ENCODE measurements at regions not wholly inside any gene's neighbourhood (a gene's known extent, or its start where the extent isn't known, plus 50 kb on each side); places are given as distances from the start of the nearest gene placed in this dataset.

GRCh38 chr4:58175024-58175423 is 1064.8 kb upstream of the IGFBP7 start:
- Histone ChIP-seq H3K9ac (replicated peaks; ENCODE audit: extremely low read depth, insufficient read depth, low read length) (no peak overlapping the region), H2AFZ (ENCODE audit: low read depth, low read length) (no peak overlapping the region), H3K9me3 (replicated peaks; ENCODE audit: control insufficient read depth, insufficient read depth, low read length) (no peaks in the 10 kb centered on the region), H3K9me1 (replicated peaks; ENCODE audit: control insufficient read depth, extremely low read depth, insufficient read depth, low read length) (no peaks in the 10 kb centered on the region), H3K36me3 (ENCODE audit: control insufficient read depth in 2 of 2, extremely low read depth in 1 of 2, insufficient read depth in 2 of 2, low read length in 2 of 2) (no peaks in the 10 kb centered on the region), H3K27ac (ENCODE audit: insufficient read depth, low read depth, low read length) (no peak overlapping the region), H3K4me2 (ENCODE audit: insufficient read depth, low read length) (no peak overlapping the region), H3K79me2 (ENCODE audit: control insufficient read depth, insufficient read depth, low read length) (no peaks in the 10 kb centered on the region), H3K27me3 (ENCODE audit: control insufficient read depth in 2 of 2, insufficient read depth in 2 of 2, low read length in 2 of 2) (no peaks in the 10 kb centered on the region), H3K4me1 (ENCODE audit: control insufficient read depth, extremely low read depth, insufficient read depth, low read length) (no peaks in the 10 kb centered on the region), H4K20me1 (replicated peaks; ENCODE audit: control insufficient read depth, extremely low read depth, insufficient read depth, low read length) (no peaks in the 10 kb centered on the region), H3K4me3 (replicated peaks in 1 of 3; ENCODE audit: insufficient read depth in 1 of 3, low read depth in 1 of 3, low read length in 3 of 3) (no peak overlapping the region)
- dilution Hi-C loops (cut with MboI; ENCODE audit: extremely low pct_ligation_motif_present, low sequenced_read_pairs) = no loop called here
- ChIA-PET CTCF (no interaction called here), POLR2A (no interaction called here)
- no TSS peak for BruUV-seq (replicated peaks)
- no peak for TF ChIP-seq GATA2 (IDR thresholded peaks at IDR 0.05; ENCODE audit: insufficient read depth, insufficient read length, low read depth, low read length)
- TF ChIP-seq FOS (IDR thresholded peaks at IDR 0.05; ENCODE audit: borderline replicate concordance, insufficient read depth, low read length) = no peak
- TF ChIP-seq MAX (IDR thresholded peaks at IDR 0.05; ENCODE audit: insufficient read depth, insufficient read length) = no peak
- TF ChIP-seq CTCF (IDR thresholded peaks at IDR 0.05; ENCODE audit: extremely low read depth in 1 of 2, insufficient read depth in 1 of 2, low read depth in 1 of 2, low read length in 2 of 2) = no peak
- TF ChIP-seq MYC (IDR thresholded peaks at IDR 0.05; ENCODE audit: low read depth, low read length) = no peak
- FAIRE-seq (no peak), DNase-seq (ENCODE audit: low read depth, low spot score) (no peak)
- intact Hi-C loops (cut with micrococcal nuclease) = no loop called here

- BruUV-seq (replicated peaks) = no TSS peak
Measured at GRCh38 chr4:58166490-58166889, 1056.3 kb upstream of the IGFBP7 start.

More at GRCh38 chr4:58166490-58166889, 1056.3 kb upstream of the IGFBP7 start:
- H4K20me1 ChIP-seq (replicated peaks; ENCODE audit: control insufficient read depth, extremely low read depth, insufficient read depth, low read length) = no peaks in the 10 kb centered on the region
- POLR2A ChIA-PET = interaction anchor here (0.7 kb wide), 1 partner anchor 9 kb away, joined by 3 read pairs; no protein-coding TSS in a partner anchor
- H3K9me1 ChIP-seq (replicated peaks; ENCODE audit: control insufficient read depth, extremely low read depth, insufficient read depth, low read length) = no peaks in the 10 kb centered on the region
- H3K4me3 ChIP-seq (replicated peaks in 1 of 3; ENCODE audit: insufficient read depth in 1 of 3, low read depth in 1 of 3, low read length in 3 of 3) = no peak overlapping the region
- FAIRE-seq (no peak), DNase-seq (ENCODE audit: low read depth, low spot score) (no peak)
- H3K36me3 ChIP-seq (ENCODE audit: control insufficient read depth in 2 of 2, extremely low read depth in 1 of 2, insufficient read depth in 2 of 2, low read length in 2 of 2) = no peaks in the 10 kb centered on the region
- CTCF ChIA-PET = no interaction called here
- no peak overlapping the region for H3K9ac ChIP-seq (replicated peaks; ENCODE audit: extremely low read depth, insufficient read depth, low read length)
- H3K27me3 ChIP-seq (ENCODE audit: control insufficient read depth in 2 of 2, insufficient read depth in 2 of 2, low read length in 2 of 2) = no peaks in the 10 kb centered on the region
- H3K79me2 ChIP-seq (ENCODE audit: control insufficient read depth, insufficient read depth, low read length) = no peaks in the 10 kb centered on the region
- intact Hi-C loops (cut with micrococcal nuclease) (no loop called here), dilution Hi-C loops (cut with MboI; ENCODE audit: extremely low pct_ligation_motif_present, low sequenced_read_pairs) (no loop called here)
- no peak overlapping the region for H2AFZ ChIP-seq (ENCODE audit: low read depth, low read length)
- no peak for TF ChIP-seq GATA2 (IDR thresholded peaks at IDR 0.05; ENCODE audit: insufficient read depth, insufficient read length, low read depth, low read length)
- no peak for TF ChIP-seq EZH2 (IDR thresholded peaks at IDR 0.05; ENCODE audit: borderline replicate concordance, low read depth, low read length, severe bottlenecking)
- TF ChIP-seq POLR2AphosphoS5 (IDR thresholded peaks at IDR 0.05; ENCODE audit: insufficient read depth, low read depth, low read length) = no peak
- TF ChIP-seq CTCF (IDR thresholded peaks at IDR 0.05; ENCODE audit: extremely low read depth in 1 of 2, insufficient read depth in 1 of 2, low read depth in 1 of 2, low read length in 2 of 2) = no peak
- TF ChIP-seq FOS (IDR thresholded peaks at IDR 0.05; ENCODE audit: borderline replicate concordance, insufficient read depth, low read length) = no peak
- TF ChIP-seq MYC (IDR thresholded peaks at IDR 0.05; ENCODE audit: low read depth, low read length) = no peak
- TF ChIP-seq POLR2A (IDR thresholded peaks at IDR 0.05; ENCODE audit: low read depth, low read length) = no peak
- no peak for TF ChIP-seq MAX (IDR thresholded peaks at IDR 0.05; ENCODE audit: insufficient read depth, insufficient read length)
- TF ChIP-seq JUN (IDR thresholded peaks at IDR 0.05; ENCODE audit: borderline replicate concordance, insufficient read depth, insufficient read length, low read depth) = no peak
- no peaks in the 10 kb centered on the region for H3K4me1 ChIP-seq (ENCODE audit: control insufficient read depth, extremely low read depth, insufficient read depth, low read length)
- no peak overlapping the region for H3K27ac ChIP-seq (ENCODE audit: insufficient read depth, low read depth, low read length)
- no peaks in the 10 kb centered on the region for H3K9me3 ChIP-seq (replicated peaks; ENCODE audit: control insufficient read depth, insufficient read depth, low read length)
- H3K4me2 ChIP-seq (ENCODE audit: insufficient read depth, low read length) = no peak overlapping the region

Measured in endothelial cell of umbilical vein (primary cell).